Limb (tissue), 2 donors: ENCODE measurements at regions not wholly inside any gene's neighbourhood (a gene's known extent, or its start where the extent isn't known, plus 50 kb on each side); places are given as distances from the start of the nearest gene placed in this dataset.
"Not testable (repeated sequence)": the region's sequence is repeated elsewhere in the genome, so short reads cannot be mapped to it uniquely, and the experiment has no call there.

ENCODE experiments used
- DNase-seq, 2 donors: peaks; one replicate each; pipeline ENCODE4 v3.0.0-alpha.2; 2016; ENCODE audit errors: extremely low spot score in 2 of 2

- DNase-seq: no peak
These were observed 283.5 kb upstream of the ZNF804A start for GRCh38 chr2:184314829-184315228.

- no peak for DNase-seq
These were observed 281.4 kb upstream of the ZNF804A start for GRCh38 chr2:184316921-184317320.

GRCh38 chr2:184322615-184323014 lies 275.7 kb upstream of the ZNF804A start:
- DNase-seq: no peak

GRCh38 chr2:184326066-184326465 lies 272.3 kb upstream of the ZNF804A start:
- no peak for DNase-seq

- DNase-seq: not testable (repeated sequence)
These were observed 270.5 kb upstream of the ZNF804A start for GRCh38 chr2:184327805-184328204.

- DNase-seq: not testable (repeated sequence)
These were observed 267.8 kb upstream of the ZNF804A start for GRCh38 chr2:184330561-184330960.

GRCh38 chr2:184336688-184337087 lies 261.6 kb upstream of the ZNF804A start:
- DNase-seq: no peak

- DNase-seq: no peak
These were observed 259.6 kb upstream of the ZNF804A start for GRCh38 chr2:184338771-184339170.

- DNase-seq: no peak
These were observed 258.4 kb upstream of the ZNF804A start for GRCh38 chr2:184339966-184340365.

- DNase-seq: no peak
These were observed 251.9 kb upstream of the ZNF804A start for GRCh38 chr2:184346338-184346862.

- no peak for DNase-seq
These were observed 247.2 kb upstream of the ZNF804A start for GRCh38 chr2:184351126-184351525.

- DNase-seq: no peak
These were observed 241.3 kb upstream of the ZNF804A start for GRCh38 chr2:184357033-184357432.

GRCh38 chr2:184359379-184359778 lies 238.9 kb upstream of the ZNF804A start:
- DNase-seq: no peak

- DNase-seq: no peak
These were observed 235.1 kb upstream of the ZNF804A start for GRCh38 chr2:184363213-184363612.

GRCh38 chr2:184367211-184367610 lies 231.1 kb upstream of the ZNF804A start:
- no peak for DNase-seq

GRCh38 chr2:184369307-184369706 lies 229.0 kb upstream of the ZNF804A start:
- no peak for DNase-seq

GRCh38 chr2:184370954-184371353 lies 227.4 kb upstream of the ZNF804A start:
- DNase-seq: no peak

- no peak for DNase-seq
These were observed 226.7 kb upstream of the ZNF804A start for GRCh38 chr2:184371641-184372040.

- no peak for DNase-seq
These were observed 225.8 kb upstream of the ZNF804A start for GRCh38 chr2:184372484-184372883.

- DNase-seq: no peak
These were observed 203.7 kb upstream of the ZNF804A start for GRCh38 chr2:184394642-184395041.

GRCh38 chr2:184402381-184402780 lies 195.9 kb upstream of the ZNF804A start:
- no peak for DNase-seq

GRCh38 chr2:184407041-184407630 lies 191.2 kb upstream of the ZNF804A start:
- DNase-seq: not testable (repeated sequence)

GRCh38 chr2:184410160-184410559 lies 188.2 kb upstream of the ZNF804A start:
- no peak for DNase-seq

GRCh38 chr2:184413221-184413620 lies 185.1 kb upstream of the ZNF804A start:
- DNase-seq: peak in 1 of 2 donors; percentile 10
